Caki2 (cell line): ENCODE measurements at regions not wholly inside any gene's neighbourhood (a gene's known extent, or its start where the extent isn't known, plus 50 kb on each side); places are given as distances from the start of the nearest gene placed in this dataset.

Experiments used
- DNase-seq: peaks from one replicate; pipeline ENCODE4 v3.0.0-alpha.2; 2015; ENCODE audit warnings: low read depth
- in situ Hi-C: cut with HindIII; loops from 2 replicates; pipeline ENCODE4 v1.10.0; 2016; ENCODE audit warnings: low sequenced_read_pairs, low pct_unique_long_range_greater_than_20kb, mixed read lengths

DNA sequence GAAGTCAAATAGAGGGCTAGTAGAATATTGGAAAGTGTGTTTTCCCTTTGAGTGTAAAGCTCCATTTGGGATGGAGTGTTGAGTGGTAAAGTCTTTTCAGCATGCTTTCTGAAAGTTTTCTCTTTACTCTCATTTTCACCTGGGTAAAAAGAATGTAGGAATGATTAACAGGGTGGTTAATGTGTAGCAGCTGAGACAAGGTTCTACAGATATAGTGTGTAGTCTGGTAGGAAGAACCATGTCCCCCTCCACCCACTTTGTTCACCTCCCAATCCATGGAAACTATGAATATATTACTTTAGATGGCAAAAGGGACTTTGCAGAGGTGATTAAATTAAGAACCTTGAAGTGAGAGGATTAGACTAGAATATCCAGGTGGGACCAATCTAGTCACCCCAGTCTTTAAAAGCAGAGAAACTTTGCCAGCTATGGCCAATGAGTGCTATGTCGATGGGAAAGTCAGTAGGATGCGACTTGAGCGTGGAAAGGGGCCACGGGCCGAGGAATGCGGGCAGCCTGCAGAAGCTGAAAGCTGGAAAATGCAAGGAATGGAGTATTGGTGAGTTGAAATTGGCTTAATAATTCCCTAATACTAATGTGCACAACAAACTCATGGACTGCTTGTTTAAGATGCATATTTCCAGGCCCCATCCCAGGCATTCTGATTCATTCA, 166.3 kb upstream of the AHR start:
- in situ Hi-C loops = no loop called here
- DNase-seq = peak; percentile 32

DNA sequence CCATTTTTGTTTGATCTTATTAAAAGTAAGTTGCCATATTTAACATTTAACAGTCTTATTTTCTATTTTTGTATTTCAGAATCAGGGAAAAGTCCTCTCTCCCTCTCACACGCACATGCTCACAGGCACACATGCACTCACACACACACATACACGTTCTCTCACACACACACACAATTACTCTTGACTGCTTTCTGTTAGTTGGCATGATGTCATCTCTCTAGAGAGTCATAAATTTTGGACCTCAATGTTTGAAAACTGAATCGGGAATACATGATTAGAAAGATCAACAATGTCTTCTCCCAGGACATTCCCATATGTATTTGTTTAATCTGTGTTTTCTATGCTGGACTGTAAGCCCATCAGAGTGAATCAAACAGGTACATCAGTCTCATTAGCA, 165.7 kb upstream of the AHR start:
- in situ Hi-C loops = no loop called here
- DNase-seq = no peak

DNA sequence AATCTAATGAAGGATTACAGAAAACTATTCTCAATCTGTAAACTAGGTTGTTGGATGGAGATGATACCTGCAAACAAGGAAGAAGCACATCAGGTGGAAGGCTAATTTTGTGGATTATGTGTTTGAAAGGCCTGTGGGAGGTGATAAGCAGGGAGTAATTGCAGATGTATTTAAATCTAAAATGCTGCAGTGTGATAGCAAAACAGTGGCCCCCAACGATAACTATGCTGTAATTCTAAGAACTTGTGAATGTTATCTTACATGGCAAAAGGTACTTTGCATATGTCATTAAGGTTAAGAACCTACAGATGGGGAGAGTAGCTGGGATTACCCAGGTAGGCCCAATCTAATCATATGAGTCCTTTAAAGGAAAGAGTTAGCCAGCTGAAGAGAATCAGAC, 164.5 kb upstream of the AHR start:
- in situ Hi-C loops = no loop called here
- DNase-seq = no peak

DNA sequence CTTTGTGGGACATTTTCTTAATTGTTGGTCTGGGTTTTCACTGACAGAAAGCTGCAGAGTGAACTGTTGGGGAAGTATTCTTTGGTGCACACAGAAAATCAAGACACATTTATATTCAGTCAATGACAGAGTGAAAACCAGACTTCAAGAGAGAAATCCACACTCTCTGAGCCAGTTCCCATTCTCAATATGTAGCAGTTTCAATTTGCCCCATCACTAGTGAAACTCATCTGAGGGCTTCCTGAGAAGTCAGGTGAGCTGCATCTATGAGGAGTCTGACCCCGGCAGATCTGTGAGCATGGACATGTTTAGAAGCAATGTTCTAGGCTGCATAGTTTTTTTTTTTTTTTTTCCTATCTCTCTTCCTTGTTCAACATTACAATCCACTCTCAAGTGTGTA, 163.7 kb upstream of the AHR start:
- DNase-seq = no peak
- in situ Hi-C loops = no loop called here

DNA sequence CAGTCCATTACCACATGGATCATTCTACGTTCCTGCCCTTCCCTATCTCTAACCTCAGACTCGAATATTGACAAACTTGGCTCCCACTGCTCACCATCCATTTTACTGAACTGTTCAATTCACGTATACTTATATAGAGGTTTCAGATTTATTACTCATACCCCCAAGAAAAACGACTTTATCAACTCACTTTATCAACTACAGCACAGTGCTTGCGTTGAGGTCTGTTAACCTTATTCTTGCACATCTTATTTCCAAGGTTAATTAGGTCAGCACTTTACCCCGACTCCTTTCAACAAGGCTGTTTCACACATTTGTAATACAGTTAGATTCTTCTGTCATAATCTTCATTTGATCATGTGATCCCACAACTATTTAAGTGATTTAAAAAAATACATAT, 162.3 kb upstream of the AHR start:
- in situ Hi-C loops = no loop called here
- no peak for DNase-seq

DNA sequence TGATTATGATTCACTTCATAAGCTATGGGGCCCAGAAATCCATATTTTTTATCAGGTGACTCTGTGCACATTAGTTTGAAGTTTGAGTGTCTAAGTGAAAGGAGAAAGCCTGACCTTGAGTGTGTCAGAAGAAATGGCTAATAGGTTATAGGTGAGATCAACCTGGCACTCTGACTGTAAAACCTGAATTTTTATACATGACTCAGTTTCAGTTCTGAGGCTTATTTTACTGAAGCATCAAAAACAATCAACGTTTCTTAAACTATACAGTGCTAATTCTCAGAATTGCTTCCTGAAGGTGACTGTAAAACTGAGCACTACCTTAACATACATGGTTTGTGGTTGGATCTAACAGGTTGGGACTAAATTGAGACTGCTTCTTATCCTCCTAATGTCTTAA, 159.4 kb upstream of the AHR start:
- in situ Hi-C loops = no loop called here
- no peak for DNase-seq

DNA sequence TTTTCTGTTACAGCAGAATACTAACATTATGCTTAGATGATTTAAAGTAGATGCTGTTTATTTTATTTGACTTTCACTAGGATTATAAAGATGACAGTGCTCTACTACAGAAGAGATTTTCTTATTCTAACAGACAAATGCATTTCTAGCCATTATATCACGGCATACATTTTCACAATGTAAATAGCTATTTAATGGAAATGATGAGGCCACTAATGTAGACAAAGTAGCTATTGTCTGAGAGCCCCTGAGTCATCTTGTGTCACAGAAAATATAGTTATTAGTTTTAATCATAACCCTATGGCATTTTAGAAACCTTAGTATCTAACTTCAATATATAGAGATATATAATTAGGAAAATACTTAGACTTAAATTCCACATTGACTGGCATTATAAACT, 158.0 kb upstream of the AHR start:
- DNase-seq = no peak
- in situ Hi-C loops = no loop called here

DNA sequence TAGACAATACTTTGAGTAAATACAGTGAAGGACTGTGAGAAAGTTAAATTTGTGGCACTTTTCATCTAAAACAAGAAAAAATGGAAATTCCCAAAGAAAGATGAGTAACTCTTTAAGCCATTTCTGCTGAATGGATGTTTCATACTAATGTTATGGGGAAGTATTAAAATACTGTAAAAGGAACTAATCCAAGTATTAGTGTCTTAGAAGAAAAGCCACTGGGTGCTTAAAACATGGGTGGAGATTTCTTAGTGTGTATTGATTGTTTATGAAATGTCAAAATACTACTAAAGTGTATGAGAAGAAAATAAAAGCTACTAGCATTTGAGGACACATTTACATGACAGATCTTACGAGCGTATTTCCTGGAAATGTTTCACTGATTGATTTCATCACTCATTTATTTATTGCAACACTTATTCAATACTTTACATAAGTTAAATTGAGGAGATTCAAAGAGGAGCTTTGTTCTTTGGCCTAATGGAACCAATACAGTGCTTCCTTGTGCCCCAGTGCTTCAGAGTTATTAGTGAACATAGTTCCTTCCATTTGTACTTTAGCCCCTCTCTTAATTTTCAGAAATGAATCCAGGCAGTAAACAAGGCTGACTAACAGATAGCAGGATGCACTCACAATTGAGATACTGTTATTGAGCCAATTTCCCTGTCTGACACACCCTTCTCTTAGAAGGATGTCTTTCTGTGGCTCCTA, 155.5 kb upstream of the AHR start:
- DNase-seq = no peak
- in situ Hi-C loops = no loop called here

DNA sequence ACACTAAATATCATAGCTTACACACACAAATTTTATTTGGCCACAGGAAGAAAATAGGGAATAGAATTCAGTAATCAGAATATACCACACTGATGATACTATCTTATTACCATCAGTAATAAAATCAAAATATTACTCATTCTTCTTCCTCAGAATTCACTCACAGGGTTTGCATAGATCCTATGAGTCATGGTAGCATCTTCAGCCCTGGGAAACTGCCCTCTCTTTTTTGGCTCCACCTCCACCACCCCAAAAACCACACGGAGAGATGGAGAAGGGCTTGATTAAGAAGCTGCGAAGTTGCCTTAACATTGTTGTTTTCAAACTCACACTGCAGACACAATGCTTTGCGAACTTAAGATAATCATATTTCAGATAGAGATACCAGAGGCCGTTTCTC, 154.1 kb upstream of the AHR start:
- in situ Hi-C loops = no loop called here
- no peak for DNase-seq

DNA sequence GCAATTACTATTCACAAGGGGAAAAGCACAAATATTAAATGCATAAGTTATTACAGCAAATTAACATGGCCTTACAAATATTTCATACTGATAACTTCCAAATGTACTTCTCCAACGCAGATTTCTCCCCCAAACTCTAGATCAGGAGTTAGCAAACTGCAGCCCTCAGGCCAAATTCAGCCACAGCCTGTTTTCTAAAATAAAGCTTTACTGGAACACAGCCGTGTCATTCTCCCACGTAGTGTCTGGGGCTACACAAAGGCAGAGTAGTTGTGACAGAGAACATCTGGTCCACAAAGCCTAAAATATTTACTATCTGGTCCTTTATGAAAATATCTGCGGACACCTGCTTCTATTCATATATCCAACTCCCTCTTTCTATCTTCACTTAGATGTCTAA, 151.8 kb upstream of the AHR start:
- no peak for DNase-seq
- in situ Hi-C loops = no loop called here

DNA sequence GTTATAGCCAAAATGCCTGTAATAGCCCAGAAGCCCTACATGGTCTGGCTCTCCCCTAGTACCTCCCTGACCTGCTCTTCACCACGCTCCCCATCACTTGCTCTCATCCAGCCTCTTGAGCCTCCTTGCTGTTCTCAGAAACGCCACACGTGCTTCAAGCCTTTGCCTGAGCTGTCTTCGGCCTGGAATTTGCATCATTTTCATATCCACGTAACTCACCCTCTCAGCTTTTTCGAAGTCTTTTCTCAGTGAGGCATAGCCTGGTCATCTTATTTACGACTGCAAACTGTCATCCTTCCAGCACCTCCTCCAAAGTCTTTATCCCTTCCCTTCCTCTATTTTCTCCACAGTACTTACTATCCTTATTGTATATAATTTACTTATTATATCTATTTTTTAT, 151.0 kb upstream of the AHR start:
- no peak for DNase-seq
- in situ Hi-C loops = no loop called here

DNA sequence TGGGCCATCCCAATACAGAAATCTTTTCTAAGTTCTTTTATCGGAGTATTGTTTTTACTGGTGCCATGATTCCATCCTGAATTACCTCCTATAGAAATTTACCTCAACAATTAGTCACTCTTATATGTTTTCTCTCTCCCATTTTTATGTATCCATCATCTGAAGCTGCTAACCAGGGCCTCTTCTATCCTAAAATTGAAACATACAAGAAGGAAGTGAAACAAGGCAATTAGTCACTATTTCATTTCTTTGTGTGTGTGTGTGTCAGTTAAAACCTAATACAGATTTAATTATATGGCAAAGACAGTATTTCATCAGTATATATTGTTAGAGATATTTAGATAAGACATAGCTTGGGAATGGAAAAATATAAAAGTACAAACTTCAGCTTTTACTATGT, 148.4 kb upstream of the AHR start:
- in situ Hi-C loops = no loop called here
- DNase-seq = no peak

DNA sequence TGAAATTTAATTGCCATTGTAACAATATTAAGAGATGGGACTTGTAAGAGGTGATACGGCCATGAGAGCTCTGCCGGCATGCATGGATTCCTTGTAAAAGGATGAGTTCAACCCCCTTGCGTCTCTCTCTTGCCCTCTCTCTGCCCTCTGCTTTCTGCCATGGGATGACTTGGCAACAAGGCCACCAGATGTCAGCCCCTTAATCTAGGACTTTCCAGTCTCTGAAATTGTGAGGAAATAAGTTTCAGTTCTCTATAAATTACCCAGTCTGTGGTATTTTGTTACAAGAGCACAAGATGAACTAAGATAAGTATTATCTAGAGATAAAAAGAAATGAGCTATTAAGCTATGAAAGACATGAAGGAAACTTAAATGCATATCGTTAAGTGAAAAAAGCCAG, 145.7 kb upstream of the AHR start:
- in situ Hi-C loops = no loop called here
- no peak for DNase-seq

DNA sequence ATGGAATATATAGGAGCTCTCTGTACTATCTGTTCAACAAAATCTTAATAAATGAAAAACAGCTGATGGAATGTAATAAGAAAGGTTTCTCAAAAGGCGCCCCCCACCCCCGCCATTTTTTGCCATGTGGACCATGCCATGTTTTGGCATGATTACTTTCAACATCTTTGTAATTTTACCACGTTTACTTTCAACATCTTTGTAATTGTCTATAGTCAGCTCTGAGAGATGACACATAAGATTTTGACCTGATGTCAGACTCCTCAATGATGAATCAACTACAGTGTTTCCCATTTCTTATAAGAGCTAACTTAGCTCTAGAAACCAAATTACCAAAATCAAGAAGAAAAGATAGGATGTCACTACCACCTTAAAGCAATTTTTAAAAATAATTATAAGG, 144.9 kb upstream of the AHR start:
- in situ Hi-C loops = no loop called here
- DNase-seq = no peak

DNA sequence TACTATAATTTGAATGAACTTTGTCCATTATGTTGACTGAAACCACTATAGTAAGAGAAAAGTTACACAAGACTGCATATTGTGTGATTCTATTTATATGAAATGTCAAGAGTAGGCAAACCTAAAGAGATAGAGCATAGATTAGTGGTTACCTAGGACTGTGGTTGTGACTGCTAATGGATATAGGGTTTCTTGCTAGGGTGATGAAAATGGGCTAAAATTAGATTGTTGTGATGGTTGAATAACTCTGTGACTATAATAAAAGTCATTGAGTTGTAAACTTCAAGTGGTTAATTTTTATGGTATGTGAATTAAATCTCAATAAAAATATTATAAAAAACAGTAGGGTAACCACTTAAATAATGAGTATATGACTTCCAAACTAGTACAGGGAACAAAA, 142.9 kb upstream of the AHR start:
- DNase-seq = no peak
- in situ Hi-C loops = no loop called here

DNA sequence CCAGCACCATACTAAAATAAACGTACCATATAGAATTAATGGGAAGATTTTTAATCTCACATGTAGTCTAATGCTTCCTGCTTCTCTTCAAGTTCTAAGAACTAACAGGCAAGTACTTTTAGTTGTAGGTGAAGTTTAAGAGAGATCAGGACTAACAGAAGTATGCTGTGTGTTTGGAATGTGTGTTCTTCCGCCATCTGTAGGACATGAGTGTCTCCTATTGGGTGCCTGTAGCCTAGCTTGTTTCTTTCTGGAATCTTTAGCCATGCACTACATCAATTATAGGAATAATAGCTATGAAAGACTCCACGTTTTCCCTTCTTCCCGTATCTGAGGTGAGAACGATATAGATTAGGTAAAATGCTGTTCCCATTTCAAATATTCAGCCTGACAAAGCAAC, 140.2 kb upstream of the AHR start:
- DNase-seq = no peak
- in situ Hi-C loops = no loop called here

DNA sequence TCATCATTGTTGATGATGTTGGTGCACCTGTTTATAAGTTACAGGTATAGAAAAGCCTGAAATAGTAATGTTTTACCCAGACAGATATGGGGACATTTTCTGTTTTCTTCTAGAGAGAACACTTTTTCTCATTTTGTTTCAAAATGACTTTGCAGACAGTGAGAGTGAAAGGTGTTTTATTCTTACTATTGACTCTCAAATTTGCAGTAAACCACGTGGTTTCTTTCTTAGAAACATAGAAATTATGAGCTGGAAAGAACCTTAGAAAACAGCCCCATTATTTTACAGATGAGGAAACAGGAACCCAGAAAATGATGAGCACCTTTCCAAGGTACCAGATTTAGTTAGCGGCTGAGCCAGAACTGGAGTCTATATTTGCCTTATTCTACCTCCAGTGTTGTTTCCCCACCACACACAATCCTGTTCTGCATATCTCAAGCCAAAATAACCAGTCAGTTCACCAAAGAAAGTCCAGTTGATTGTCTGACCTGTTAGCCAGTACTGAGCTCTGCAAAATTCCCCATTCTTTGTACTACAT, 138.9 kb upstream of the AHR start:
- DNase-seq = no peak
- in situ Hi-C loops = no loop called here

DNA sequence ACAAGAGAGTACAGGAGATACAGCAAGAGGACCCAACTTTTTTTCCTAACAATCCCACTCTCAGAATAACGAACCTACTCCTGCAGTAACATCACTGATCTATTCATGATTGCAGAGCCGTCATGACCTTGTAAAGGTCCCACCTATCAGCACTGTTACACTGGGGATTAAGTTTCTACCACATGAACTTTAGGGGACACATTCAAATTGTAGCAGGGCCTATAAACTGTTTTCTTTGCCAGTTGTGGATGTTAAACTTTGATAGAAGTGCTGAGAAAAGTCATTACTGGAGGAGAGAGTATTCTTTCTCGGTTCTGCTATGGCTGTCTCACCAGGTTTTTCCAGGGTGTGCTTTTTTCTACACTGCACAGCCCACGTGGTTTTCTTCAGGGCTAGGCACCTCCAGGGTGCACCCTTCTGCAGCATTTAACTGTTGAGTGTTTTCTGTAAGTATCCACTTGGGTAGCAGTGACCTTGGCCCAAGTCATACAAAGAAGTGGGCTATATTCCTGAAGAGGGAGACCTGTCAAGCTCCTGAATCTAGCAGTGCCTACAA, 131.6 kb upstream of the AHR start:
- no peak for DNase-seq
- in situ Hi-C loops = no loop called here

DNA sequence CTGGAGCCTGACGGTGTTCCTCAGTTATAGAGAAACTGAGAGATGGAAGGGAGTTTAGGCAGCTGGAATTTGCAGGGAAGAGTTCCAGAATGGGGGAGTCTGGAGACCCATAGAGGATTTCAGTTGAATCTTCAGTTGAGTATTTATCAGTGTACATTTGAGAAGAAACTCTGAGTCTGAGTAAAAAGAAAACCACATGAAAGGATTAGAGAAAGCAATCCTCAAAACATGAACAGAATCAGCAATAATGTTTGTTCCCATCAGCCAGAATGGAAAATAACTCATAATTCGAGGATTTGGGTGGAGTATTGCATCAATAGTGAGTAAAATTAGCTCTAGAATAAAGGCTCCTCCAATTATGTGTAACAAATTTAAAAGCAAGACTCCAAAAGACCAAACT, 130.0 kb upstream of the AHR start:
- in situ Hi-C loops = no loop called here
- DNase-seq = no peak

DNA sequence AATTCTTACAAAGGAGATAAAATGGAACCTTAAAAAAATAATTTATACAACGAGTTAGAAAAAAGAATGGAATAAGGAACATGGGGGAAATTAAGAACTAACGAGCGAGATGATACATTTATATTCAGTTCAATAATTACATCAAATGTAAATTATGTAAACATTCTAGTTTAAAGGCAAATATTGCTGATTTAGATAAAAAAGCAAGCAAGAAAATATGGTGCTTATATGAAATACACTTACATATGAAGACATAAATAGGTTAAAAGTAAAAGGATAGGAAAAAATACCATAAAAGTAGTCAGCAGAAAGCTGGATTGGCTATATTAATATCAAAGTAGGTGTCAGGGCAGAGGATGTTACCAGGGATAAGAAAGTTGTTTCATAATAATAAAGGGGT, 127.0 kb upstream of the AHR start:
- in situ Hi-C loops = no loop called here
- DNase-seq = no peak
